ENCODE measurements at regions not wholly inside any gene's neighbourhood (a gene's known extent, or its start where the extent isn't known, plus 50 kb on each side); places are given as distances from the start of the nearest gene placed in this dataset.

DNA sequence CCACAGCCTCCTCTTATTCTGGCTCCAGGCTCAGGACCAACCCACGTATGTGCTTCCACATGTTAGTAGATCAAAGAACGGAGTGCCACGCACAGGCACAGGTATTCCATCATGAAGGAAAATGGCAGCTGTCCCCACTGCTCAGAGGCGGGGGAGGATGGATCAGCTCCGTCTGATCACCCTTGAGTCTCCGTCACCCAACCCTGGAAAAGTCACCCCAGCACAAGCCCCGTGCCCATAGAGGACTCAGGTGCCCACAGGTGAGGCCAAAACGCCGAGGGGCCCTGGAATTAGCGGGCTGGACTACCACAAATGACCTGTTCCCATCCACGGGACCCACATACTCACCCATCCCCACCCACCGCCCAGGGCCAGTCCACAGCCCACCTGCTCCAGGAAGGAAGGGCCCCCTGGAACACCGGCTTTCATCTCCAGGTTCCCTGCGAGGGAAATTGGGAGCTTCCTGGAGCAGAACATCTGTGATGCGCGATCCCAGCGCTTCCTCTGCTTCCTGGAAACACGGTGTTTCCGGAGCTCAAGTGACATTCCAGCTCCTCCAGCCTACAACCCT is 120.5 kb upstream of the SPACA7 start:
- Histone ChIP-seq H3K4me3 (no peak overlapping the region), H3K27me3 (no peaks in the 10 kb centered on the region), H3K4me1 (no peaks in the 10 kb centered on the region), H3K27ac (no peak overlapping the region), H3K36me3 (no peaks in the 10 kb centered on the region), H3K9me3 (peaks cover 0 to 5% of the 10 kb centered on the region in 2 donors)
- DNase-seq (ENCODE audit: low spot score in 2 of 2): no peak
- intact Hi-C loops (cut with DNase I): no loop called here
- TF ChIP-seq, protein P1, sequence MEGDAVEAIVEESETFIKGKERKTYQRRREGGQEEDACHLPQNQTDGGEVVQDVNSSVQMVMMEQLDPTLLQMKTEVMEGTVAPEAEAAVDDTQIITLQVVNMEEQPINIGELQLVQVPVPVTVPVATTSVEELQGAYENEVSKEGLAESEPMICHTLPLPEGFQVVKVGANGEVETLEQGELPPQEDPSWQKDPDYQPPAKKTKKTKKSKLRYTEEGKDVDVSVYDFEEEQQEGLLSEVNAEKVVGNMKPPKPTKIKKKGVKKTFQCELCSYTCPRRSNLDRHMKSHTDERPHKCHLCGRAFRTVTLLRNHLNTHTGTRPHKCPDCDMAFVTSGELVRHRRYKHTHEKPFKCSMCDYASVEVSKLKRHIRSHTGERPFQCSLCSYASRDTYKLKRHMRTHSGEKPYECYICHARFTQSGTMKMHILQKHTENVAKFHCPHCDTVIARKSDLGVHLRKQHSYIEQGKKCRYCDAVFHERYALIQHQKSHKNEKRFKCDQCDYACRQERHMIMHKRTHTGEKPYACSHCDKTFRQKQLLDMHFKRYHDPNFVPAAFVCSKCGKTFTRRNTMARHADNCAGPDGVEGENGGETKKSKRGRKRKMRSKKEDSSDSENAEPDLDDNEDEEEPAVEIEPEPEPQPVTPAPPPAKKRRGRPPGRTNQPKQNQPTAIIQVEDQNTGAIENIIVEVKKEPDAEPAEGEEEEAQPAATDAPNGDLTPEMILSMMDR (IDR thresholded peaks at IDR 0.05): no peak

DNA sequence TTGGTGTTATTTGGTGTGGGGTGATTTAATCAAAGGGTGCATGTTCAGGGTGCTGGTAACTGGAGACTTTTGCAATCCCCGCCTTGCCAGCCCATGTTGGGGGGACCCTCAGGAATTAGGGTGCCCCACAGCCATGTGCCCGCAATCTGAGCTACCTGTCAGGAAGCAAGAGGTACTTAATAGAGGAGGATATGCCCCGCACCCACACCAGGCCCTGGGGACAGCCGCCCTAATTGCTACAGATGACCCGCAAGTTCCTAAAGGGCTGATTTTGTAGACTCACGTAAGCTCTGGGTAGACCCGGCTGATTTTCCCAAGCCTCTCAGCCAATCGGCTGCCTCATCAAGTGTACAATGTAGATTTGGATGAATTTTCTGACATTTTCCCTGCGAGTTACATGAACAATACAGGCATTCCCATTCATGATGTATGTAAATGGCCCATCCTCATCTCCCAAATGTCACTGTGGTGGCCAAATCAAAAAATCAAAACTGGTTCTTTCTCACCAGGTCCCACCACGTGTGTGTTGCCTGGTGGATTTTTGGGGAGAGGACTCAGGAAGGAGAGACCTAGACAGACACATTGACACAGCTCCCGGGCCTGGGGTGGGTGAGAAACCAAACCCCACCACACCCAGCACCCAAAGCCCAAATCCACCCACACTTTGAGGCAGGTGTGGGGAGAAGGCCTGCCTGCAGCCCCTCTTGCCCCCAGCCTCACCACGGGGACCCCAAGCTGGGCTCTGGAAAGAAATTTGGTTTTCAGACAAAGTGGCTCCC is 119.2 kb upstream of the SPACA7 start:
- Histone ChIP-seq H3K4me1 (no peaks in the 10 kb centered on the region), H3K27ac (no peak overlapping the region), H3K4me3 (no peak overlapping the region), H3K27me3 (no peaks in the 10 kb centered on the region), H3K9me3 (peaks cover 0 to 5% of the 10 kb centered on the region in 2 donors), H3K36me3 (no peaks in the 10 kb centered on the region)
- TF ChIP-seq, protein P1 (IDR thresholded peaks at IDR 0.05): no peak
- no peak for DNase-seq (ENCODE audit: low spot score in 2 of 2)
- intact Hi-C loops (cut with DNase I): no loop called here

DNA sequence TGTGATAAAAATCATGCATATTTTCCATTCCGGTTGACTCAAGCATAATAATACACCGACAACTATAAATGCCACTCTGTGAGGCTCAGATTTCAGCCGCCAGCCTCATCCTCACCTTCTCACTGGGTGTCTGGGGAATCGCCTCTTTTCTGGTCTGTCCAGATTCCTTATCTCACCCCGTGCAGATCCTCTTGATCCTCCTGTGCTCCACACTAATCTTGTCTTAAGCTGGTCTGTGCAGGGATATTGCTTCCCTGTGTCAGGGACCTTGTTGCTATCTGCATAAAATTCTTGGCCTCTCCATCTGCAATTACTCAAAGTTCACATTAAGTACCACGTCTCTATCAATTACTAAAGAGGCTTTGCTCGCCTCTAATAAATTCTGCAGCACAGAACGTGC is 116.6 kb upstream of the SPACA7 start:
- Histone ChIP-seq H3K4me3 (no peak overlapping the region), H3K27me3 (no peaks in the 10 kb centered on the region), H3K4me1 (no peaks in the 10 kb centered on the region), H3K9me3 (peaks cover 0 to 5% of the 10 kb centered on the region in 2 donors), H3K27ac (no peak overlapping the region), H3K36me3 (no peaks in the 10 kb centered on the region)
- intact Hi-C loops (cut with DNase I): no loop called here
- TF ChIP-seq, protein P1 (IDR thresholded peaks at IDR 0.05): no peak
- DNase-seq (ENCODE audit: low spot score in 2 of 2): no peak

DNA sequence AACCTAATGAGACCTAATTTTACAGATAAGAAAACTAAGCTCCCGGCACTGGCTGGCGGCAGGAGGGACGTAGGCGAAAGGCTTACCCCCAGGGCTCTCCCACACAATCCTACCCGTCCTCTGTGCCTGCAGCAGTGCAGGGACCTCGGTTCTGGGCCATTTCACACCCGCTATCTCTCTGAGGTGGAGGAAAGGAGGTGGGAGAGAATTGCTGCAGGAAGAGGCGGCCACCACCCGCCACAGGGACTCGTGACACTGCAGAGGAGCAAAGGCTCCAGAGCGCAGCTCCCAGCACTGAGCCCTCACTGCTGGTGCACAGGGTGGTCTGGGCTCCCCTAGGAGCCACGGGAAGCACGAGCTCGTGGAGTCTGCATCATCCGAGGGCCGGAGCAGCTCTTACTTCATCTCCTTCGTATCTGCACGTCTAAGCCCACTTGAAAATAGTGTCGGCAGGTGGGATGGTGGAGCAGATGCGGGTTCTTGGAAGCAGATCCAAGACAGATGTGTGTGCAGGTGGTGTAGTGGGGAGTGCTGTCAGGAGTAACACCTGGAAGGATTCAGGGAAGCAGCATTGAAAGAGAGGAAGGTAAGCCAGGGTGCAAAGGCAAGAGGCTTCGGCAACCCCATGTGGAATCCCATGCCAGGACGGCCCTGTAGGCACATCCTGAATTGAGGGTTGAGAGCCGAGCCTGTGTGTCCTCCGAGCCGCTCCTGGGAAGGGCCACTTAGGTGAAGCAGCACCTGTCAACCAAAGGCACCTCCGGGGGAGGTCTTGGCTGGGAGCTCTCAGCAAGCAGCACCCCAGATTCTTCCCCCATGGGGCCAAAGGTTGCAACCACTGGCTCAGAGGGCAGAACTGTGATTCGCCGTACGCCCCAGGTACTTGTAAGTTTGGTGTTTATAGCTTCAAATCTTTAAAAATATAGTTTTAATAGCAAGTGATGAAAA is 115.8 kb upstream of the SPACA7 start:
- intact Hi-C loops (cut with DNase I): no loop called here
- Histone ChIP-seq H3K4me1 (no peaks in the 10 kb centered on the region), H3K4me3 (no peak overlapping the region), H3K27me3 (no peaks in the 10 kb centered on the region), H3K27ac (no peak overlapping the region), H3K36me3 (no peaks in the 10 kb centered on the region), H3K9me3 (peaks cover 0 to 5% of the 10 kb centered on the region in 2 donors)
- DNase-seq (ENCODE audit: low spot score in 2 of 2): no peak
- TF ChIP-seq, protein P1 (IDR thresholded peaks at IDR 0.05): no peak

DNA sequence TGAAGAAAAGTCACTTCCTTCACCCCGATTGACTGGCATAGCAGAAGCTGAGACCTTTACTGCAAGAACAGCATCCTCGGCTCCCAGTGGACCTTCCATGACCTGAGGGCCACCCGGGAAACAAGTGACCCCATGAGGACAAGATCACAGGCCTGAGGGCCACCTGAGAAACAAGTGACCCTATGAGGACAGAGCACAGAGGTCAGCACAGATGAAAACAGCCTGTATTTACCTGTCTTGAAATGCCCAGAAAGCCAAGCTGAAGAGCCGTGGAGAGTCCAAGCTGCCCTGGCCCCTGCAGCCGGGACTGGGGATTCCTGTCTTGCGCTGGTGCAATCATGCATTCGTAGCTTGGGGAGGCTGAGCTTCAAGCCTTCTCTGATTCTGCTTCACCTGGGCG is 114.2 kb upstream of the SPACA7 start:
- intact Hi-C loops (cut with DNase I): no loop called here
- no peak overlapping the region for H3K4me3 ChIP-seq
- H3K27ac ChIP-seq: no peak overlapping the region
- TF ChIP-seq, protein P1 (IDR thresholded peaks at IDR 0.05): no peak
- no peaks in the 10 kb centered on the region for H3K4me1 ChIP-seq
- no peaks in the 10 kb centered on the region for H3K36me3 ChIP-seq
- no peak for DNase-seq (ENCODE audit: low spot score in 2 of 2)
- no peaks in the 10 kb centered on the region for H3K27me3 ChIP-seq
- H3K9me3 ChIP-seq: peaks cover 0 to 5% of the 10 kb centered on the region in 2 donors
